ENCODE measurements at regions not wholly inside any gene's neighbourhood (a gene's known extent, or its start where the extent isn't known, plus 50 kb on each side); places are given as distances from the start of the nearest gene placed in this dataset.
A peak's percentile ranks its signal among the peaks of the same experiment; 100 is the strongest.

DNA sequence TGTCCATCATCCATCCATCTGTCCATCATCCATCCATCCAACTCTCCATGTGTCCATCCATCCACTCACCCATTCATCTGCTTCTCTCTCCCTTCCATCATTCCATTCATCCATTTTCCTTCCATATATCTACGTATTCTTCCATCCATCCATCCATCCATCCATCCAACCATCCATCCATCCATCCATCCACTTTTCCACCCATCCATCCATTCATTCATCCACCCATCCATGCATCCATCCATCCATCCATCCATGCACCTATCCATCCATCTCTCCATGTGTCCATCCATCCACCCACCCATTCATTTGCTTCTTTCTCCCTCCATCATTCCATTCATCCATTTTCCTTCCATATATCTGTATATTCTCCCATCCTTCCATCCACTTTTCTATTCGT is 214.0 kb upstream of the RTL1 start:
- CTCF ChIA-PET, result no interaction called here
- Histone ChIP-seq H3K9me3 (ENCODE audit: control insufficient read depth in 1 of 2, insufficient read depth in 1 of 2, low read length in 2 of 2) (no peaks in the 10 kb centered on the region), H3K36me3 (ENCODE audit: insufficient read depth, low read length) (no peaks in the 10 kb centered on the region), H3K4me1 (ENCODE audit: insufficient read depth, low read length) (peaks cover 11% of the 10 kb centered on the region), H3K4me3 (ENCODE audit: low read length) (no peak overlapping the region), H3K27me3 (ENCODE audit: control insufficient read depth in 1 of 2, insufficient read depth in 2 of 2, low read length in 2 of 2) (no peaks in the 10 kb centered on the region), H3K27ac (ENCODE audit: low read depth in 1 of 2, low read length in 2 of 2) (no peak overlapping the region)
- Mint-ChIP-seq H3K9me3 (no peaks in the 10 kb centered on the region), H3K4me1 (ENCODE audit: low read depth) (peaks cover 25% of the 10 kb centered on the region), H3K4me3 (no peak overlapping the region), H3K36me3 (ENCODE audit: low read depth) (no peaks in the 10 kb centered on the region), H3K27me3 (no peaks in the 10 kb centered on the region), H3K27ac (no peak overlapping the region)
- TF ChIP-seq, protein P1, sequence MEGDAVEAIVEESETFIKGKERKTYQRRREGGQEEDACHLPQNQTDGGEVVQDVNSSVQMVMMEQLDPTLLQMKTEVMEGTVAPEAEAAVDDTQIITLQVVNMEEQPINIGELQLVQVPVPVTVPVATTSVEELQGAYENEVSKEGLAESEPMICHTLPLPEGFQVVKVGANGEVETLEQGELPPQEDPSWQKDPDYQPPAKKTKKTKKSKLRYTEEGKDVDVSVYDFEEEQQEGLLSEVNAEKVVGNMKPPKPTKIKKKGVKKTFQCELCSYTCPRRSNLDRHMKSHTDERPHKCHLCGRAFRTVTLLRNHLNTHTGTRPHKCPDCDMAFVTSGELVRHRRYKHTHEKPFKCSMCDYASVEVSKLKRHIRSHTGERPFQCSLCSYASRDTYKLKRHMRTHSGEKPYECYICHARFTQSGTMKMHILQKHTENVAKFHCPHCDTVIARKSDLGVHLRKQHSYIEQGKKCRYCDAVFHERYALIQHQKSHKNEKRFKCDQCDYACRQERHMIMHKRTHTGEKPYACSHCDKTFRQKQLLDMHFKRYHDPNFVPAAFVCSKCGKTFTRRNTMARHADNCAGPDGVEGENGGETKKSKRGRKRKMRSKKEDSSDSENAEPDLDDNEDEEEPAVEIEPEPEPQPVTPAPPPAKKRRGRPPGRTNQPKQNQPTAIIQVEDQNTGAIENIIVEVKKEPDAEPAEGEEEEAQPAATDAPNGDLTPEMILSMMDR (IDR thresholded peaks at IDR 0.05), result no peak
- no peak for ATAC-seq (ENCODE audit: poor library complexity)
- intact Hi-C loops (cut with DNase I, micrococcal nuclease), result no loop called here
- POLR2A ChIA-PET, result no interaction called here
- no peak for DNase-seq

DNA sequence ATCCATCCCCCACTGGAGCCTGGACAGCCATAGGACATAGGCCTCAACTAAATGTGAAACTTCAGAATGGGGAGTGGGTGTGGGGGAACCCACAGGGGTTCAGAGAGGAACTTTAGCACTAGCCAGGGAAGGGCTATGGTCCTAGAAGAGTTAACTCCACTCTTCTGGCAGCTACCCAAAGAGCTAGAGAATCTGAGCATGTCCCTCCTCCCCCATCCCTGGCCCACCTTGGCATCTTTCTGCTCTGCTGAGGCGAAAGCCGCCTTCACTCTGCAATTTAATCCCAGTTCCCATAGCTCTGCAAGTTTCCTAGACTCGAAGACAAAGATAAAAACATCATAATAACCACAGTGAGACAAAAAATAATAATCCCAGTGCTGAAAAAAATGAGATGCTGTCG is 214.7 kb upstream of the RTL1 start:
- POLR2A ChIA-PET, result no interaction called here
- no peak overlapping the region for H3K4me3 ChIP-seq (ENCODE audit: low read length)
- Mint-ChIP-seq H3K9me3 (no peaks in the 10 kb centered on the region), H3K4me1 (ENCODE audit: low read depth) (peaks cover 25% of the 10 kb centered on the region), H3K27ac (no peak overlapping the region), H3K4me3 (no peak overlapping the region), H3K27me3 (no peaks in the 10 kb centered on the region), H3K36me3 (ENCODE audit: low read depth) (no peaks in the 10 kb centered on the region)
- intact Hi-C loops (cut with DNase I, micrococcal nuclease), result no loop called here
- no peak for DNase-seq
- H3K27ac ChIP-seq (ENCODE audit: low read depth in 1 of 2, low read length in 2 of 2), result no peak overlapping the region
- no peak for ATAC-seq (ENCODE audit: poor library complexity)
- TF ChIP-seq, protein P1 (IDR thresholded peaks at IDR 0.05), result no peak
- no peaks in the 10 kb centered on the region for H3K9me3 ChIP-seq (ENCODE audit: control insufficient read depth in 1 of 2, insufficient read depth in 1 of 2, low read length in 2 of 2)
- H3K4me1 ChIP-seq (ENCODE audit: insufficient read depth, low read length), result peaks cover 11% of the 10 kb centered on the region
- CTCF ChIA-PET, result no interaction called here
- no peaks in the 10 kb centered on the region for H3K36me3 ChIP-seq (ENCODE audit: insufficient read depth, low read length)
- H3K27me3 ChIP-seq (ENCODE audit: control insufficient read depth in 1 of 2, insufficient read depth in 2 of 2, low read length in 2 of 2), result no peaks in the 10 kb centered on the region

DNA sequence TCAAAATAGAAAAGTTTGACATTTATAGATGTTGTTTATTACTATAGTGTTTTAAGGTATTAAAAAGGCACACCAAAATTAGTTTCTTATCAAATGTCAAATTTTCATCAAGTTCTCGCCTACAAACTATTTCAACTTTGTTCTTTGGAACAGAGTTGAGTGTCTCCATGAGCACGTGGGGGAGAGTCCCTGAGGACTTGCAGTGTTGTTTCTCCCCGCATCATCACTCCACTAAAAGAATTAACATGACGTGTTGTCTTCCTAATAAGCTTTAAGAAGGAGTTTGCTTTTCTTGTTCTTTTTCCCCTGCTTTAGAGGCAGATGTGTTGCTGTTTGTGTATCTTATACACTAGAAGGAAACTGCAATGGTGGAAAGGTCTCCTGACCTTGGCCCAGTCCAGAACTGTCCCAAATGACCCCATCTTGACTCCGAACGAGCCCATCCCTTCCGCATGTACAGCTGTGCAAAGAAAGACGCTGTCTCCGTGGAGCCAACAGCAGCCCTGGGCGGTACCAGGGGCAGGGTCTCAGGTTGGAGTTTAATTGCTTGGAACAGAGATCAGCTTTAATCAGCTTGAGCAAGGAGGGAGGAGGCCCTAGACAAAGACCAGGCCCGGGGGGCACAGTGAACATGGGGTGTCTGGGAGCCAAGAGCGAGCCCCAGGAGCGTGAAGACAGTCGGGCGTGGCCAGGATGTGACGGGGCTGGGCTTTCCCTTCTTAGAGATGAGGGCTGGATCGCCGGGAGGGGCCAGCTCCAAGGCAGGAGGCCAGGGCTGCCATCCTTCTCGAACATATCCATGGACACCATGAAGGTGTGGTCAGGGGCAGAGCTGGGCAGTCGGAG is 215.4 kb upstream of the RTL1 start:
- no peak overlapping the region for H3K4me3 Mint-ChIP-seq

More for the DNA sequence above, 215.4 kb upstream of the RTL1 start:
- no peaks in the 10 kb centered on the region for H3K36me3 Mint-ChIP-seq (ENCODE audit: low read depth)
- ChIA-PET CTCF (no interaction called here), POLR2A (no interaction called here)
- TF ChIP-seq, protein P1 (IDR thresholded peaks at IDR 0.05), result no peak
- intact Hi-C loops (cut with DNase I, micrococcal nuclease), result no loop called here
- no peak overlapping the region for H3K4me3 ChIP-seq (ENCODE audit: low read length)
- ATAC-seq (ENCODE audit: poor library complexity) (no peak), DNase-seq (peak in 1 of 14 experiments; percentile 6)
- no peaks in the 10 kb centered on the region for H3K9me3 Mint-ChIP-seq
- H3K27me3 Mint-ChIP-seq, result no peaks in the 10 kb centered on the region
- H3K27ac ChIP-seq (ENCODE audit: low read depth in 1 of 2, low read length in 2 of 2), result no peak overlapping the region
- H3K4me1 Mint-ChIP-seq (ENCODE audit: low read depth), result peaks cover 25% of the 10 kb centered on the region
- H3K9me3 ChIP-seq (ENCODE audit: control insufficient read depth in 1 of 2, insufficient read depth in 1 of 2, low read length in 2 of 2), result no peaks in the 10 kb centered on the region
- no peak overlapping the region for H3K27ac Mint-ChIP-seq
- H3K27me3 ChIP-seq (ENCODE audit: control insufficient read depth in 1 of 2, insufficient read depth in 2 of 2, low read length in 2 of 2), result no peaks in the 10 kb centered on the region
- H3K4me1 ChIP-seq (ENCODE audit: insufficient read depth, low read length), result peaks cover 11% of the 10 kb centered on the region
- H3K36me3 ChIP-seq (ENCODE audit: insufficient read depth, low read length), result no peaks in the 10 kb centered on the region

Measured in CD4-positive, alpha-beta T cell (primary cell).